ENCODE measurements at regions not wholly inside any gene's neighbourhood (a gene's known extent, or its start where the extent isn't known, plus 50 kb on each side); places are given as distances from the start of the nearest gene placed in this dataset.

DNA sequence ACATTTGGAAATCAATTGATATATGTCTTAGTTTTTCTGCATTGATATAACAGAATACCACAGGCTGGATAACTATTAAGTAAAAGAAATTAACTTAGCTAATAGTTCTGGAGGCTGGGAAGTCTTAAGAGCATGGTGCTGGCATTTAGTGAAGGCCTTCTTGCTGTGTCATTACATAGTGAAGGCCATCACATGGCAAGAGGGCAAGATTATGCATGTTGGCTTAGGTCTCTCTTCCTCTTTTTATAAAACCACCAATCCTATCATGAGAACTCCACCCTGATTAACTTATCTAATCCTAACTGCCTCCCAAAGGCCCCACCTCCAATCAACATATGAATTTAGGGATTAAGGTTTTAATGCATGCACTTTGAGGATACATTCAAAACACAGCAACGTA is 225.5 kb upstream of the VRK2 start:
- TF ChIP-seq POLR2A (IDR thresholded peaks at IDR 0.05; ENCODE audit: low read depth, low read length), result no peak
- TF ChIP-seq TAF1 (IDR thresholded peaks at IDR 0.05; ENCODE audit: borderline replicate concordance, low read depth, low read length), result no peak

All from GM12892 (cell line).